ENCODE measurements at regions not wholly inside any gene's neighbourhood (a gene's known extent, or its start where the extent isn't known, plus 50 kb on each side); places are given as distances from the start of the nearest gene placed in this dataset.

- H3K27ac ChIP-seq (ENCODE audit: extremely low read depth, low read depth, low read length) = no peak overlapping the region
- no peak overlapping the region for H3K9ac ChIP-seq (ENCODE audit: insufficient read depth in 1 of 2, low read depth in 2 of 2, low read length in 2 of 2)
- CTCF ChIA-PET (ENCODE audit: low intra/inter-chr PET ratio) = no interaction called here
- no peaks in the 10 kb centered on the region for H3K79me2 ChIP-seq (ENCODE audit: control insufficient read depth, insufficient read depth, low read length)
- intact Hi-C loops (cut with micrococcal nuclease) = no loop called here
- ATAC-seq (no peak), DNase-seq (ENCODE audit: extremely low read depth in 1 of 4, low spot score in 3 of 4) (no peak), FAIRE-seq (no peak)
- no peak overlapping the region for H3K4me3 ChIP-seq
- no peak overlapping the region for H3K4me2 ChIP-seq (ENCODE audit: insufficient read depth, low read length)
- no peaks in the 10 kb centered on the region for H3K27me3 ChIP-seq (ENCODE audit: control insufficient read depth in 2 of 2, insufficient read depth in 2 of 2, low read length in 2 of 2)
- no peaks in the 10 kb centered on the region for H4K20me1 ChIP-seq (replicated peaks; ENCODE audit: control insufficient read depth, insufficient read depth, low read length)
- H3K4me1 ChIP-seq (replicated peaks in 1 of 2; ENCODE audit: control insufficient read depth in 2 of 2, insufficient read depth in 2 of 2, low read length in 2 of 2) = no peaks in the 10 kb centered on the region
- H3K9me1 ChIP-seq (ENCODE audit: control insufficient read depth, insufficient read depth, low read length) = no peaks in the 10 kb centered on the region
- TF ChIP-seq BCL6 (CRISPR knock-in tag; IDR thresholded peaks at IDR 0.05) = no peak
- no peak for TF ChIP-seq SPI1 (IDR thresholded peaks at IDR 0.05; ENCODE audit: borderline replicate concordance, low read depth, low read length)
- TF ChIP-seq, protein P1, sequence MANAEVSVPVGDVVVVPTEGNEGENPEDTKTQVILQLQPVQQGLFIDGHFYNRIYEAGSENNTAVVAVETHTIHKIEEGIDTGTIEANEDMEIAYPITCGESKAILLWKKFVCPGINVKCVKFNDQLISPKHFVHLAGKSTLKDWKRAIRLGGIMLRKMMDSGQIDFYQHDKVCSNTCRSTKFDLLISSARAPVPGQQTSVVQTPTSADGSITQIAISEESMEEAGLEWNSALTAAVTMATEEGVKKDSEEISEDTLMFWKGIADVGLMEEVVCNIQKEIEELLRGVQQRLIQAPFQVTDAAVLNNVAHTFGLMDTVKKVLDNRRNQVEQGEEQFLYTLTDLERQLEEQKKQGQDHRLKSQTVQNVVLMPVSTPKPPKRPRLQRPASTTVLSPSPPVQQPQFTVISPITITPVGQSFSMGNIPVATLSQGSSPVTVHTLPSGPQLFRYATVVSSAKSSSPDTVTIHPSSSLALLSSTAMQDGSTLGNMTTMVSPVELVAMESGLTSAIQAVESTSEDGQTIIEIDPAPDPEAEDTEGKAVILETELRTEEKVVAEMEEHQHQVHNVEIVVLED (CRISPR knock-in tag; IDR thresholded peaks at IDR 0.05) = no peak
- TF ChIP-seq SAFB2 (IDR thresholded peaks at IDR 0.05; ENCODE audit: borderline replicate concordance, low read depth, low read length, severe bottlenecking) = no peak
- no peak for TF ChIP-seq ZNF449 (CRISPR knock-in tag; IDR thresholded peaks at IDR 0.05)
- TF ChIP-seq FUS (optimal IDR thresholded peaks at IDR 0.05; ENCODE audit: low read depth, low read length) = no peak
- no peak for TF ChIP-seq ZNF644 (tag; IDR thresholded peaks at IDR 0.05; ENCODE audit: low read depth)
- no peak for TF ChIP-seq XRCC4 (IDR thresholded peaks at IDR 0.05; ENCODE audit: extremely low read depth, insufficient read depth, insufficient read length)
- no peak for TF ChIP-seq ZFP30 (CRISPR knock-in tag; IDR thresholded peaks at IDR 0.05; ENCODE audit: borderline replicate concordance)
- TF ChIP-seq STAT6 (CRISPR knock-in tag; IDR thresholded peaks at IDR 0.05) = no peak
- TF ChIP-seq ZNF507 (tag; conservative IDR thresholded peaks at IDR 0.05) = no peak
- WGBS (ENCODE audit: insufficient coverage, low coverage, missing lambda C conversion rate) = 0% methylated on average over 1 of the region's 1 CpG
- no TSS peak for BruUV-seq (replicated peaks)
- peaks cover 5% of the 10 kb centered on the region; the same call in 1 of the 2 replicates for H3K9me3 ChIP-seq (replicated peaks; ENCODE audit: control insufficient read depth, insufficient read depth, low read depth, low read length)
- no peak overlapping the region for H2AFZ ChIP-seq (ENCODE audit: low read depth, low read length)
- in situ Hi-C loops (cut with MboI) = no loop called here
- no peaks in the 10 kb centered on the region for H3K36me3 ChIP-seq (ENCODE audit: control insufficient read depth, insufficient read depth, low read length)
- POLR2A ChIA-PET = interaction anchor here (0.6 kb wide), 1 partner anchor 38 kb away, joined by 3 read pairs; no protein-coding TSS in a partner anchor
Observed at GRCh38 chr4:10962246-10962645, 277.7 kb upstream of the CLNK start.
